GM19351 (cell line): ENCODE measurements at regions not wholly inside any gene's neighbourhood (a gene's known extent, or its start where the extent isn't known, plus 50 kb on each side); places are given as distances from the start of the nearest gene placed in this dataset.

Experiments used
- ATAC-seq: cut with Tn5 transposase; IDR thresholded peaks from one replicate; pipeline ENCODE4 v1.9.1; 2021; ENCODE audit warnings: mild to moderate bottlenecking, moderate library complexity; ENCODE audit not compliant: unreplicated experiment

GRCh38 chr7:32266932-32267475 lies 196.8 kb upstream of the PDE1C start:
- ATAC-seq, result no peak

DNA sequence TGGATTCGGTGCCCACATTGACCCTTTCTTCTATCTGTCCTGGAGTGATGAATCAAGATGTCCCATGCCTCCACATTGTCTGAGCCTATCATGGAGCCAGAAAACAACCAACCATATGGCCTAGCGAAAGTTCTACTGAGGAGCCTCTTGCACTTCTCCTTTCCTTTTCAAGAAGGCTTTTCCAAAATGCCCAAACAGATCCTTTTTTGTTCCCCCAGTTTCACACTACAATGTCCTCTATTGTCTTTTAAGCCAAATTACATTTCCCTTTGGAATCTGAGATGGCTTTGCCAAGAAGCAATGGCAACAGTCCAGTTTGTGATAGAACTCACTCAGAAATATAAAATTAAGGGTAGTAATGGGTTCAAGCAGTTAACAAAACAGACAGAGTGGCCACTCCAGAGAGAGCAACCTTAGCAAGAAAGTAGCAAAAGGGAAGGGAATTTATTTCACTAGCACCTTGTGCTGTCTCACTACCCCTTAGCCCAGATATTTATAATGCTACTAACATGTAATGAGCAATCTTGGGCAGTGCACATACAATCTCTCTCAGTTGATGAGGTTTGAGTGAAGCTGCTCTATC lies 194.6 kb upstream of the PDE1C start:
- ATAC-seq, result no peak

- no peak for ATAC-seq
Measured at GRCh38 chr7:32263611-32264010, 193.4 kb upstream of the PDE1C start.

- ATAC-seq, result no peak
Measured at GRCh38 chr7:32262315-32262714, 192.1 kb upstream of the PDE1C start.

DNA sequence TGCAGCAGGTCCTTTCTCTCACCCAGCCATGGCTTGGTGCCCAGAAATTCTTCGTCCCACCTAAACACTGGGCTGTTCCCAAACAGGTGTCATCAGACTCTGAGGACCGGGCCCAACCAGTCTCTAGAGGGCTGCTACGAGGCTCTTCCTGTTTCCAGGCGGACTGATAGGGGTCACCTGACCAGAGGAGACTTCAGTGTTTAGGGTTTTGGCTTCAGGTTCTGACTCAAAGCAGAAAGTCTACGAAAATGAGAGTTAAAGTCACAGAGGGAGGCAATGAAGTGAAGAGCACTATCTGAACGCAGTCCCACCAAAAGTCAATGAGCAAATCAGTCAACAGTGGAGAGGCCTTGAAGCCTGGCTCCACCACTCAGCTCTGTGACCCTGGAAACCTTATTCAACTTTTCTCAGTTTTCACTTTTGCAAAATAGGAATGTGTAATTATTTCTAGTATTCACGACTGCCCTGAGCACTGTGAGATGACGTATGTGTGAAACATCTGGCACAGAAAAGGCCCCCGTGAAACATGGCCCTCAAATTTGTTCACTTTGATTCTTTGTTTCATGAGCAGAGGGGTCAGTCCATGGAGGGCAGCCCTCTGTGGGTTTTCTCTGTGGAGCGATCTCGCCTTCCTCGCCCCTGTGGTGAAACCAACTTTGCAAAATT lies 189.9 kb upstream of the PDE1C start:
- peak; percentile 89 for ATAC-seq

GRCh38 chr7:32258265-32258664 lies 188.1 kb upstream of the PDE1C start:
- no peak for ATAC-seq

GRCh38 chr7:32257621-32258020 lies 187.4 kb upstream of the PDE1C start:
- ATAC-seq, result no peak

- ATAC-seq, result no peak
Measured at GRCh38 chr7:32256811-32257210, 186.6 kb upstream of the PDE1C start.

- no peak for ATAC-seq
Measured at GRCh38 chr7:32256376-32256775, 186.2 kb upstream of the PDE1C start.

DNA sequence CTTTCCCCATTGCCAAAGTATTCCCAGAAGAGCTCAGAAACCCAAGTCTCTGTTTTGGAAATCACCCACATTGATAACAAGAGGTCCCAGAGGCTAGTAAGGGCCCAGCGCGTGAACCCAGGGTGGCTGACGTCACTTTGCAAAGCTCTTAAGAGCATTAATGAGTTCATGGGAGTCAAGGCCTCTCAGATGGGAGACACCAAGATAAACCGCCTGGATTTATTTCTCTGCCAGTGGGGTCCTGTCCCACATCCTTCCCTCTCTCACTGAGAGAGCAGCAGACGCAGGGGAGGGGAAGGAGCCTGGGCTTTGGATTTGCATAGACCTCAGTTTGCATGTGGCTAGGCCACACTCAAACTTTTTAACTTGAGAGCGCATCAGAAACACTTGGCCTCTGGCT lies 184.8 kb upstream of the PDE1C start:
- no peak for ATAC-seq

- no peak for ATAC-seq
Measured at GRCh38 chr7:32253299-32253698, 183.1 kb upstream of the PDE1C start.

GRCh38 chr7:32251659-32252058 lies 181.5 kb upstream of the PDE1C start:
- ATAC-seq, result no peak

- no peak for ATAC-seq
Measured at GRCh38 chr7:32250471-32251260, 180.5 kb upstream of the PDE1C start.

- no peak for ATAC-seq
Measured at GRCh38 chr7:32250003-32250402, 179.8 kb upstream of the PDE1C start.

DNA sequence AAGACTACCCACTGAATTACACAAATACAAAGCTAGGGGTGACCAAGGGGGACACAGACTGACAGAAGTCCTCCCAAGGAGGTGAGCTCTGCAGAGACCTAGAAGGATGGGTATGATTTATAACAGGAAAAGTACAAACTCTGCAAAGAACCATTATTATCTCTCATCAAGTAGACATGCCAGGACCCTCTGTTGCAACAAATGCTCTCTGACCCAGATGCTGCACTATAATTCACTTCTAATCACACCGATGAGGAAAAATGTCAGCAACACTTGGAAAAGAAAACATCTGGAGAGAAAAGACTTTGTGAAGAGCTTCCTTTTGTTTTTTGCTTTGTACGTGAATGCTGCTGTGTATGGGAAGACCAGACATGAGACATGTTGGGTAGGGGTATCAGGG lies 178.3 kb upstream of the PDE1C start:
- ATAC-seq, result no peak

- ATAC-seq, result no peak
Measured at GRCh38 chr7:32244806-32245345, 174.7 kb upstream of the PDE1C start.

DNA sequence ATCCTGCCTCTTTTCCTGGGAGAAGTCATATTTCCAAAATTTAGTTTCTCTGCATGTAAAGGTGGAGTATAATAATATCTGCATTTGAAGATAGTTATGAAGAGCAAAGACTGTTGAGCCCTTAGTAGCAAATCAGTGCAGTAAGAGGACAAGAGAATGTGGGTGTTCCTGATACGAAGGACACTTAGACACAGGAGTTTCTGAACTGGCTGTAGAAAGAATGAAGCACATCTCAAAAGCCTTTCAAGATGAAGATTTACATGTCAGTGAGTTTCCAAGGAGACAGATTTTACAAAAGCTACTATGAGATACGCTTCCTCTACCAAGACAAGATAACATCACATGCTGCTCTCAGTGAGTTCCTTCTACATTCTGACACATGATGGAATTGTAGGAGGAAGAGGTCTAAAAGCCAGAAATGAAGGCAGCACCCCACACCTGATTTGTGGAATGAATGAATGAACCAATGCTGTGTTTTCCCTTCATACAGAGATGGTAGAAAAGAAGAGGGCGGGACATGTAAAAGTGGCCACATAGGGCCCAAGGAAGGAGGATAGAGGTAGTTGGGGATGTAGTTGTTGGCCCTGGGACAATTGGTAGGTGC lies 173.6 kb upstream of the PDE1C start:
- ATAC-seq, result no peak

DNA sequence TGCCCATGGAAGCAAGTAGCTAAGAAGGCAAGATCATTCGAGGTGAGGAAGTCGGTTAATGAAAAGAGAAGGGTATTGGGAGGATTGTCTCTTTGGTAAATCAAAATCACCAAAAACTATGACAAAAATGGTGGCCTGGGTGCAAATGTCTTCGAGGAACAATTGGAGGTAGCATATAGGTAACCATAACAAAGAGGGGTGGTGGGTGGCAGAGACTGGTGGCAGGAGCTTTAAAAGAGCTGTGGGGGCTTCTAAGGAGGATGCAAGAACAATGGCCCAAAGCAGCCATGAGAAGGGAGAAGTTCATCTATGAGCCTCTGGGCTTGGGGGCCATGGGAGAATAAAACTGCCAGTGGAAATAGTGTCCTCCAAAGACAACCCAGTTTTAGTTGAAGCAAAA lies 172.2 kb upstream of the PDE1C start:
- ATAC-seq, result no peak

GRCh38 chr7:32241636-32242035 lies 171.4 kb upstream of the PDE1C start:
- ATAC-seq, result no peak

- no peak for ATAC-seq
Measured at GRCh38 chr7:32239764-32240163, 169.6 kb upstream of the PDE1C start.

- ATAC-seq, result no peak
Measured at GRCh38 chr7:32228601-32229000, 158.4 kb upstream of the PDE1C start.
